ENCODE measurements at regions not wholly inside any gene's neighbourhood (a gene's known extent, or its start where the extent isn't known, plus 50 kb on each side); places are given as distances from the start of the nearest gene placed in this dataset.

DNA sequence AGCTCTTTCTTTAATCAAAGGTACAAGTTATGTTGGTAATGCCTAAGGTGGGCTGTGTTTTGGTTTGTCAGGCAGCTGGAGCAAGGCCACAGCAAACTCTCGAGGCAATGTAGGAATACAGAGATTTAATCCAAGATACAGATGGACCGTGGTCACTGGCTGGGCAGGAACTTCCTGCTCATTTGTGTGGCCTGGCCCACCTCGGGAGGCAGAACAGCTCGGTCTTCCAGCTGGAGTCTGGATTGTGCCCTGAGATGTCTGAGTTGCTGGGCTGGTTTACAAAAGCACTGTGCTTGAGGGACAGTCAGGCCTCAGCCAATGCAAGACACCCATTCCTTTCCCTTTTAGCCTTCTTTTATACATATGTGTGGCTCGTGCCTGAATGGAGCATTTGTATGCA is 506.1 kb upstream of the SALL3 start:
- TF ChIP-seq, protein P1, sequence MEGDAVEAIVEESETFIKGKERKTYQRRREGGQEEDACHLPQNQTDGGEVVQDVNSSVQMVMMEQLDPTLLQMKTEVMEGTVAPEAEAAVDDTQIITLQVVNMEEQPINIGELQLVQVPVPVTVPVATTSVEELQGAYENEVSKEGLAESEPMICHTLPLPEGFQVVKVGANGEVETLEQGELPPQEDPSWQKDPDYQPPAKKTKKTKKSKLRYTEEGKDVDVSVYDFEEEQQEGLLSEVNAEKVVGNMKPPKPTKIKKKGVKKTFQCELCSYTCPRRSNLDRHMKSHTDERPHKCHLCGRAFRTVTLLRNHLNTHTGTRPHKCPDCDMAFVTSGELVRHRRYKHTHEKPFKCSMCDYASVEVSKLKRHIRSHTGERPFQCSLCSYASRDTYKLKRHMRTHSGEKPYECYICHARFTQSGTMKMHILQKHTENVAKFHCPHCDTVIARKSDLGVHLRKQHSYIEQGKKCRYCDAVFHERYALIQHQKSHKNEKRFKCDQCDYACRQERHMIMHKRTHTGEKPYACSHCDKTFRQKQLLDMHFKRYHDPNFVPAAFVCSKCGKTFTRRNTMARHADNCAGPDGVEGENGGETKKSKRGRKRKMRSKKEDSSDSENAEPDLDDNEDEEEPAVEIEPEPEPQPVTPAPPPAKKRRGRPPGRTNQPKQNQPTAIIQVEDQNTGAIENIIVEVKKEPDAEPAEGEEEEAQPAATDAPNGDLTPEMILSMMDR (IDR thresholded peaks at IDR 0.05; ENCODE audit: control insufficient read depth, insufficient read depth, low read depth, low read length, missing control alignments): no peak
- H3K4me3 ChIP-seq (ENCODE audit: control insufficient read depth, low read depth, low read length): no peak overlapping the region
- DNase-seq (ENCODE audit: low read depth): no peak

DNA sequence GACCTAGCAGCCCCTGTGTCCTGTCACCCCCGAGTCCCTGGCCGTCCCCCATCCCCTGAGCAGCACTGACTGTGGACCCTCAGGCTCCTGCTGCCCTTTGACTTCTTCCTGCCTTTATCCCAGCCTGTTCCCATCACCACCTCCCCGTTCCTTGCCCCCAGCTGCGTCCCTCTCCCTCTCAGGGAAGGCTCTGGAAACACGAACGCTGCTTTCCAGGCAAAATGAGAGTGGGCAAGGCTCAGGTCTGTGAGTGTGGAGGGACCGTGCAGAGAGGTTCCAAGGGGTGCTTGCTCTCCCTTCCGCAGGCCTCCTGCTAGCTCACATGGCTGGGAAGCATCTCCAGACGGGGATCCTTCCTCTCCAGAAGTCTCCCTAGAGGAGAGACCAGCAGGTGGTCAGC is 501.8 kb upstream of the SALL3 start:
- TF ChIP-seq, protein P1 (IDR thresholded peaks at IDR 0.05; ENCODE audit: control insufficient read depth, insufficient read depth, low read depth, low read length, missing control alignments): no peak
- H3K4me3 ChIP-seq (ENCODE audit: control insufficient read depth, low read depth, low read length): no peak overlapping the region
- no peak for DNase-seq (ENCODE audit: low read depth)

DNA sequence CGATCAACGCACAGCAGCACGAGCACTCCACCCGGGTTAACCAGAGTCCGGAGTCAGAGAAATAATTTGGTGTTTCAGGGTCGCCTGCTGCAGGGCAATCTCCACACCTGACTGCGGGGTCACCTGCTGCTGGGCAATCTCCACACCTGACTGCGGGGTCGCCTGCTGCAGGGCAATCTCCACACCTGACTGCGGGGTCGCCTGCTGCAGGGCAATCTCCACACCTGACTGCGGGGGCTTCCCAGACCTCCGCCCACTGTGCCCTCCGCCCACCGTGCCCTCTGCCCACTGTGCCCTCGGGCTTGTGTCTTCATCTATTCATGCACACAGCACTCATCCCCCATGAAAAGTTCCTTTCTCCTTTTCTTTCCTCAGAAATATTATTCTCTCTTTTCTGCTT is 500.2 kb upstream of the SALL3 start:
- no peak for DNase-seq (ENCODE audit: low read depth)

DNA sequence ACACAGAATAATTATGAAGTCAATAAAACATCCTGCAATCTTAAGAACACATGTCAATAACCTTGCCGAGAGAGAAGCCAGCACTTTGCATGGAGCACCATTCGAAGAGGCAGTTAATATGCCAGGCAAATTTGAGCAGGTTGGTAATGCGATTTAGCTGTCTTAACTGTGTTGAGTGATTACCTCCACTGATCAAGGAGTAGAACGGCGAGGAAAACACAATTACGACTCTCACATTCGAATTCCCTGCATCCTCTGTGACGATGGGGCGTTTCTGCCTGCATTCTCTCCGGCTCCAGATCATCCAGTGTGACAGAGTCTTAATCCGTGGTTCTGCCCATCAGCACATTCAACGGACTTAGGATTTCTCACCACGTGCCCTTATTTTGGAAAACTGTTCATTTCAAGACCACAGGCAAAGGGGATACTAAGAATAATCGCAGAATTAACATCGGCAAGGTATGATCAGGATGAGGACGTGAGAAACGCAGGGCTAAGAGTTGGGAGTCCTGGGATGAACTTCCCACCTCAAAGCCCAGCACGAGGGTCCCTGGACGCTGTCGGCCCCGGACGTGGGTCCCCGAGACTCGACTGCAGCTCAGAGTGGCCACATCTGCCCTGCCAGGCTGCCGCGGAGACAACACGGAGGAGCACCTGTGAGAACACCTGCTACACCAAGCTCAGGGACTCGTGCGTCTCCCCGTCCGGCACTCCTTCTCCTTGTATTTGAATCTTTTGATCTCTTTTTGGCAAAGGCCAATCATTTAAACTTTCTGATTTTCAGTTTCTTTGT is 499.2 kb upstream of the SALL3 start:
- TF ChIP-seq, protein P1 (IDR thresholded peaks at IDR 0.05; ENCODE audit: control insufficient read depth, insufficient read depth, low read depth, low read length, missing control alignments): no peak
- no peak overlapping the region for H3K4me3 ChIP-seq (ENCODE audit: control insufficient read depth, low read depth, low read length)
- DNase-seq (ENCODE audit: low read depth): no peak

More for the DNA sequence above, 500.2 kb upstream of the SALL3 start:
- TF ChIP-seq, protein P1 (IDR thresholded peaks at IDR 0.05; ENCODE audit: control insufficient read depth, insufficient read depth, low read depth, low read length, missing control alignments): no peak
- H3K4me3 ChIP-seq (ENCODE audit: control insufficient read depth, low read depth, low read length): no peak overlapping the region

DNA sequence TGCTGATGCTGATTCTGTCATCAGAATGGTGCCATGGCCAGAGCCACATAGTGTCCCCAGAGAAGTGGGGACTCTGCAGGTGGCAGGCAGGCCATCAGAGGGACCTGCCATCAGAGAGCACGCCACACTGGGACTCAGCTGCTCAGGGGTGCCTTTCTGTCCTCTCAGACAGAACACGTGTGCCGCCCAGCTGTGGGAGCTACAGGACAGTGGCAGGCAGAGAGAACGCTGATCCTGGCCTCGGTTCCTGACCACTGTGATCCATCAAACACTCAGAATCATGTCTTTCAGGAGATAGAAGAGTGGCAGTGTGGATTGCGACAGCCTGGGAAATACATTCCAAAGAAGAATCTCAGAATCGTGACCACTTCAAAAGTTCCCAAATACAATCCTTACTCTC is 497.2 kb upstream of the SALL3 start:
- TF ChIP-seq, protein P1 (IDR thresholded peaks at IDR 0.05; ENCODE audit: control insufficient read depth, insufficient read depth, low read depth, low read length, missing control alignments): no peak
- H3K4me3 ChIP-seq (ENCODE audit: control insufficient read depth, low read depth, low read length): no peak overlapping the region
- DNase-seq (ENCODE audit: low read depth): no peak

DNA sequence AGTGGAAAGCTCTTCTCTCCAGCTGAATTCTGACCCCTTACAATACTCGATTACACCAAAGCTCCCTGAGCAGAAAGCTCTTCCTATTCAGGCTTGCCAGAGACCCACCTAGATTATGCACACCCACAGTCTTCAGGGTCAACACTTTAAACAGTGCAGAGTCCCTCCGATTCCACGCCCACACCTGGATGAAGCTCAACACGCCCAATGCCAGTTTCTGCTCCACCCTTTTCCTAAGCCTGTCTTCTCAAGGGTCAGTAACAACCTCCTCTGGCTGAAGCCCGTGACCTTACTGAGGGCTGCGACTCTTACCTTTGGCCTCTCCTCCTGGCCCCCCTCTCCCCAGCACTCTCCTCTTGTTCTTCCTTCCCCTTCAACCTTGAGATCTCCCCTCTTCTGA is 492.0 kb upstream of the SALL3 start:
- DNase-seq (ENCODE audit: low read depth): no peak
- TF ChIP-seq, protein P1 (IDR thresholded peaks at IDR 0.05; ENCODE audit: control insufficient read depth, insufficient read depth, low read depth, low read length, missing control alignments): no peak
- no peak overlapping the region for H3K4me3 ChIP-seq (ENCODE audit: control insufficient read depth, low read depth, low read length)

Measured in AG09309 (cell line).